H1 (cell line): ENCODE measurements at regions not wholly inside any gene's neighbourhood (a gene's known extent, or its start where the extent isn't known, plus 50 kb on each side); places are given as distances from the start of the nearest gene placed in this dataset.

Experiments used
- EP300 ChIP-seq, 2 experiments: IDR thresholded peaks; 1 replicate in 1 of 2; 2 replicates in 1 of 2; pipeline ENCODE4 v1.6.1; 2011 to 2012; ENCODE audit warnings: low read depth in 2 of 2, low read length in 2 of 2, mild to moderate bottlenecking in 2 of 2, borderline replicate concordance in 1 of 2, inconsistent platforms in 1 of 2, moderate library complexity in 1 of 2
- KDM4A ChIP-seq: IDR thresholded peaks from one replicate; pipeline ENCODE4 v1.7.1; 2012; ENCODE audit warnings: low read depth, mild to moderate bottlenecking, moderate library complexity, low read length, inconsistent platforms; ENCODE audit not compliant: severe bottlenecking
- TCF12 ChIP-seq: IDR thresholded peaks from 2 replicates; pipeline ENCODE4 v1.6.1; 2011; ENCODE audit warnings: low read depth, mild to moderate bottlenecking, low read length
- TF ChIP-seq, protein P1 (sequence below): fragments of 300-600 bp; sonication (generic); IDR thresholded peaks from 2 replicates; pipeline ENCODE4 v1.7.1; 2012; ENCODE audit warnings: low read length, moderate library complexity, mild to moderate bottlenecking, inconsistent platforms; ENCODE audit not compliant: insufficient replicate concordance
- TF ChIP-seq, protein P2 (sequence below): IDR thresholded peaks from 2 replicates; pipeline ENCODE4 v1.6.1; 2012; ENCODE audit warnings: low read length, inconsistent platforms
- TF ChIP-seq, protein P3 (sequence below), 3 experiments: IDR thresholded peaks; 1 replicate in 2 of 3; 2 replicates in 1 of 3; pipeline versions ENCODE4 v1.5.1 to v1.6.1; 2011; ENCODE audit warnings: low read length in 3 of 3, mild to moderate bottlenecking in 3 of 3, inconsistent platforms in 2 of 3, low read depth in 1 of 3, moderate library complexity in 1 of 3; ENCODE audit not compliant: insufficient read depth in 1 of 3; ENCODE audit errors: control extremely low read depth in 1 of 3

DNA sequence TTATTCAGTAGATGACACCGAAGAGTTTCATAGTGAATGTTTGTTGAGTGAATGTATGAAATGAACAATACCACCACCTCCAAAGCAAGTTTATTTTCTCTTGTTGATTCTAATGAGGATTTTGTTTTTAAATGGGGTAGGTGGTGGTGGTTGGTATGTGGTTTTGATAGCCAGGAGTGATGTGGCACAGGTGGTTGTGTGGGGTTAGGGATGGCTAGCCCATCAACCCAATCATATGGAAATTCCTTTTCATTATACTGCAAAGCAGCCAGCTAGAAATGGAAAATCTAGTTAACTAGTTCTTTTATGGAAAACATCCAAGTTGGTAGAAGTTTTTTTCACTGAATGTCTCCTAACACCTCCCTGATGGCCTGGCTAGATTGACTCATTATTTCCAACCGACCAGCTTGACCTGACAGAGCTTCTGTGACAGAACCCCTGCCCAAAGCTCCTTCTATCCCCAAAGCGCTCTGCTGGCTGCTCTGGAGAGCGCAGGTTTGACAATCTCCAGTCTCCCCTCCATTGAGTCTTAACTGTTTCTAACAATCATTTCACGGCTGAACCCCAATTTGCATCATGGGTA is 376.9 kb downstream of the MTX2 start (continued):
- TF ChIP-seq, protein P1, sequence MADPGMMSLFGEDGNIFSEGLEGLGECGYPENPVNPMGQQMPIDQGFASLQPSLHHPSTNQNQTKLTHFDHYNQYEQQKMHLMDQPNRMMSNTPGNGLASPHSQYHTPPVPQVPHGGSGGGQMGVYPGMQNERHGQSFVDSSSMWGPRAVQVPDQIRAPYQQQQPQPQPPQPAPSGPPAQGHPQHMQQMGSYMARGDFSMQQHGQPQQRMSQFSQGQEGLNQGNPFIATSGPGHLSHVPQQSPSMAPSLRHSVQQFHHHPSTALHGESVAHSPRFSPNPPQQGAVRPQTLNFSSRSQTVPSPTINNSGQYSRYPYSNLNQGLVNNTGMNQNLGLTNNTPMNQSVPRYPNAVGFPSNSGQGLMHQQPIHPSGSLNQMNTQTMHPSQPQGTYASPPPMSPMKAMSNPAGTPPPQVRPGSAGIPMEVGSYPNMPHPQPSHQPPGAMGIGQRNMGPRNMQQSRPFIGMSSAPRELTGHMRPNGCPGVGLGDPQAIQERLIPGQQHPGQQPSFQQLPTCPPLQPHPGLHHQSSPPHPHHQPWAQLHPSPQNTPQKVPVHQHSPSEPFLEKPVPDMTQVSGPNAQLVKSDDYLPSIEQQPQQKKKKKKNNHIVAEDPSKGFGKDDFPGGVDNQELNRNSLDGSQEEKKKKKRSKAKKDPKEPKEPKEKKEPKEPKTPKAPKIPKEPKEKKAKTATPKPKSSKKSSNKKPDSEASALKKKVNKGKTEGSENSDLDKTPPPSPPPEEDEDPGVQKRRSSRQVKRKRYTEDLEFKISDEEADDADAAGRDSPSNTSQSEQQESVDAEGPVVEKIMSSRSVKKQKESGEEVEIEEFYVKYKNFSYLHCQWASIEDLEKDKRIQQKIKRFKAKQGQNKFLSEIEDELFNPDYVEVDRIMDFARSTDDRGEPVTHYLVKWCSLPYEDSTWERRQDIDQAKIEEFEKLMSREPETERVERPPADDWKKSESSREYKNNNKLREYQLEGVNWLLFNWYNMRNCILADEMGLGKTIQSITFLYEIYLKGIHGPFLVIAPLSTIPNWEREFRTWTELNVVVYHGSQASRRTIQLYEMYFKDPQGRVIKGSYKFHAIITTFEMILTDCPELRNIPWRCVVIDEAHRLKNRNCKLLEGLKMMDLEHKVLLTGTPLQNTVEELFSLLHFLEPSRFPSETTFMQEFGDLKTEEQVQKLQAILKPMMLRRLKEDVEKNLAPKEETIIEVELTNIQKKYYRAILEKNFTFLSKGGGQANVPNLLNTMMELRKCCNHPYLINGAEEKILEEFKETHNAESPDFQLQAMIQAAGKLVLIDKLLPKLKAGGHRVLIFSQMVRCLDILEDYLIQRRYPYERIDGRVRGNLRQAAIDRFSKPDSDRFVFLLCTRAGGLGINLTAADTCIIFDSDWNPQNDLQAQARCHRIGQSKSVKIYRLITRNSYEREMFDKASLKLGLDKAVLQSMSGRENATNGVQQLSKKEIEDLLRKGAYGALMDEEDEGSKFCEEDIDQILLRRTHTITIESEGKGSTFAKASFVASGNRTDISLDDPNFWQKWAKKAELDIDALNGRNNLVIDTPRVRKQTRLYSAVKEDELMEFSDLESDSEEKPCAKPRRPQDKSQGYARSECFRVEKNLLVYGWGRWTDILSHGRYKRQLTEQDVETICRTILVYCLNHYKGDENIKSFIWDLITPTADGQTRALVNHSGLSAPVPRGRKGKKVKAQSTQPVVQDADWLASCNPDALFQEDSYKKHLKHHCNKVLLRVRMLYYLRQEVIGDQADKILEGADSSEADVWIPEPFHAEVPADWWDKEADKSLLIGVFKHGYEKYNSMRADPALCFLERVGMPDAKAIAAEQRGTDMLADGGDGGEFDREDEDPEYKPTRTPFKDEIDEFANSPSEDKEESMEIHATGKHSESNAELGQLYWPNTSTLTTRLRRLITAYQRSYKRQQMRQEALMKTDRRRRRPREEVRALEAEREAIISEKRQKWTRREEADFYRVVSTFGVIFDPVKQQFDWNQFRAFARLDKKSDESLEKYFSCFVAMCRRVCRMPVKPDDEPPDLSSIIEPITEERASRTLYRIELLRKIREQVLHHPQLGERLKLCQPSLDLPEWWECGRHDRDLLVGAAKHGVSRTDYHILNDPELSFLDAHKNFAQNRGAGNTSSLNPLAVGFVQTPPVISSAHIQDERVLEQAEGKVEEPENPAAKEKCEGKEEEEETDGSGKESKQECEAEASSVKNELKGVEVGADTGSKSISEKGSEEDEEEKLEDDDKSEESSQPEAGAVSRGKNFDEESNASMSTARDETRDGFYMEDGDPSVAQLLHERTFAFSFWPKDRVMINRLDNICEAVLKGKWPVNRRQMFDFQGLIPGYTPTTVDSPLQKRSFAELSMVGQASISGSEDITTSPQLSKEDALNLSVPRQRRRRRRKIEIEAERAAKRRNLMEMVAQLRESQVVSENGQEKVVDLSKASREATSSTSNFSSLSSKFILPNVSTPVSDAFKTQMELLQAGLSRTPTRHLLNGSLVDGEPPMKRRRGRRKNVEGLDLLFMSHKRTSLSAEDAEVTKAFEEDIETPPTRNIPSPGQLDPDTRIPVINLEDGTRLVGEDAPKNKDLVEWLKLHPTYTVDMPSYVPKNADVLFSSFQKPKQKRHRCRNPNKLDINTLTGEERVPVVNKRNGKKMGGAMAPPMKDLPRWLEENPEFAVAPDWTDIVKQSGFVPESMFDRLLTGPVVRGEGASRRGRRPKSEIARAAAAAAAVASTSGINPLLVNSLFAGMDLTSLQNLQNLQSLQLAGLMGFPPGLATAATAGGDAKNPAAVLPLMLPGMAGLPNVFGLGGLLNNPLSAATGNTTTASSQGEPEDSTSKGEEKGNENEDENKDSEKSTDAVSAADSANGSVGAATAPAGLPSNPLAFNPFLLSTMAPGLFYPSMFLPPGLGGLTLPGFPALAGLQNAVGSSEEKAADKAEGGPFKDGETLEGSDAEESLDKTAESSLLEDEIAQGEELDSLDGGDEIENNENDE: no peak
- TF ChIP-seq EP300 (IDR thresholded peaks at IDR 0.05; ENCODE audit: borderline replicate concordance in 1 of 2, low read depth in 2 of 2, low read length in 2 of 2): peak in 1 of 2 experiments; percentile 15; a peak in 1 of 3 replicates
- TF ChIP-seq, protein P2, sequence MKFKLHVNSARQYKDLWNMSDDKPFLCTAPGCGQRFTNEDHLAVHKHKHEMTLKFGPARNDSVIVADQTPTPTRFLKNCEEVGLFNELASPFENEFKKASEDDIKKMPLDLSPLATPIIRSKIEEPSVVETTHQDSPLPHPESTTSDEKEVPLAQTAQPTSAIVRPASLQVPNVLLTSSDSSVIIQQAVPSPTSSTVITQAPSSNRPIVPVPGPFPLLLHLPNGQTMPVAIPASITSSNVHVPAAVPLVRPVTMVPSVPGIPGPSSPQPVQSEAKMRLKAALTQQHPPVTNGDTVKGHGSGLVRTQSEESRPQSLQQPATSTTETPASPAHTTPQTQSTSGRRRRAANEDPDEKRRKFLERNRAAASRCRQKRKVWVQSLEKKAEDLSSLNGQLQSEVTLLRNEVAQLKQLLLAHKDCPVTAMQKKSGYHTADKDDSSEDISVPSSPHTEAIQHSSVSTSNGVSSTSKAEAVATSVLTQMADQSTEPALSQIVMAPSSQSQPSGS: no peak
- no peak for TF ChIP-seq KDM4A
- TF ChIP-seq TCF12: 0 out of 2 replicates have a peak, but pooled peaks have one; percentile 22
- TF ChIP-seq, protein P3, sequence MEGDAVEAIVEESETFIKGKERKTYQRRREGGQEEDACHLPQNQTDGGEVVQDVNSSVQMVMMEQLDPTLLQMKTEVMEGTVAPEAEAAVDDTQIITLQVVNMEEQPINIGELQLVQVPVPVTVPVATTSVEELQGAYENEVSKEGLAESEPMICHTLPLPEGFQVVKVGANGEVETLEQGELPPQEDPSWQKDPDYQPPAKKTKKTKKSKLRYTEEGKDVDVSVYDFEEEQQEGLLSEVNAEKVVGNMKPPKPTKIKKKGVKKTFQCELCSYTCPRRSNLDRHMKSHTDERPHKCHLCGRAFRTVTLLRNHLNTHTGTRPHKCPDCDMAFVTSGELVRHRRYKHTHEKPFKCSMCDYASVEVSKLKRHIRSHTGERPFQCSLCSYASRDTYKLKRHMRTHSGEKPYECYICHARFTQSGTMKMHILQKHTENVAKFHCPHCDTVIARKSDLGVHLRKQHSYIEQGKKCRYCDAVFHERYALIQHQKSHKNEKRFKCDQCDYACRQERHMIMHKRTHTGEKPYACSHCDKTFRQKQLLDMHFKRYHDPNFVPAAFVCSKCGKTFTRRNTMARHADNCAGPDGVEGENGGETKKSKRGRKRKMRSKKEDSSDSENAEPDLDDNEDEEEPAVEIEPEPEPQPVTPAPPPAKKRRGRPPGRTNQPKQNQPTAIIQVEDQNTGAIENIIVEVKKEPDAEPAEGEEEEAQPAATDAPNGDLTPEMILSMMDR (IDR thresholded peaks at IDR 0.05; ENCODE audit: control extremely low read depth in 1 of 3, insufficient read depth in 1 of 3, low read depth in 1 of 3, low read length in 3 of 3): peak in 1 of 3 experiments; percentile 3; a peak in 1 of 4 replicates
